ENCODE measurements at regions not wholly inside any gene's neighbourhood (a gene's known extent, or its start where the extent isn't known, plus 50 kb on each side); places are given as distances from the start of the nearest gene placed in this dataset.

DNA sequence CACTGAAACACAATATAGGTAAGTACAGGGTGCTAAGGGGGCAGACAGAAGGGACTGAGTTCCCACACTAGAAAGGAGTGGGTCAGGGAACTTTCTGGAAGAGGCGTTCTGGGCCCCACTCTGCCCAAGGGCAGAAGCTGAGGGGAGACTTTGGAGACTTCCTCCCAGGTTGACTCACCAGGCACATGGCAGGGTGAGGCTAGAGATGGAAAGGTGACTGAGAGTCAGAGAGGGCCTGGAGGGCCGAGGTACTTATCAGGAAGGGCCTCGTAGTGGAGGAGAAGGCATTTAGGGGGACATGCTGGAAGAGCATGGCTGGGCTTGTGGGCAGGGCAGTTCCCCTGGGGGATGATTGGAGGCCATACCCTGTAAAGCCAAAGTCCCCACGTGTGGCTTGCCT, 159.9 kb upstream of the JUN start:
- DNase-seq (ENCODE audit: extremely low spot score, unreplicated experiment), result no peak
- no peak overlapping the region for H3K4me3 Mint-ChIP-seq (ENCODE audit: unreplicated experiment)
- TF ChIP-seq, protein P1, sequence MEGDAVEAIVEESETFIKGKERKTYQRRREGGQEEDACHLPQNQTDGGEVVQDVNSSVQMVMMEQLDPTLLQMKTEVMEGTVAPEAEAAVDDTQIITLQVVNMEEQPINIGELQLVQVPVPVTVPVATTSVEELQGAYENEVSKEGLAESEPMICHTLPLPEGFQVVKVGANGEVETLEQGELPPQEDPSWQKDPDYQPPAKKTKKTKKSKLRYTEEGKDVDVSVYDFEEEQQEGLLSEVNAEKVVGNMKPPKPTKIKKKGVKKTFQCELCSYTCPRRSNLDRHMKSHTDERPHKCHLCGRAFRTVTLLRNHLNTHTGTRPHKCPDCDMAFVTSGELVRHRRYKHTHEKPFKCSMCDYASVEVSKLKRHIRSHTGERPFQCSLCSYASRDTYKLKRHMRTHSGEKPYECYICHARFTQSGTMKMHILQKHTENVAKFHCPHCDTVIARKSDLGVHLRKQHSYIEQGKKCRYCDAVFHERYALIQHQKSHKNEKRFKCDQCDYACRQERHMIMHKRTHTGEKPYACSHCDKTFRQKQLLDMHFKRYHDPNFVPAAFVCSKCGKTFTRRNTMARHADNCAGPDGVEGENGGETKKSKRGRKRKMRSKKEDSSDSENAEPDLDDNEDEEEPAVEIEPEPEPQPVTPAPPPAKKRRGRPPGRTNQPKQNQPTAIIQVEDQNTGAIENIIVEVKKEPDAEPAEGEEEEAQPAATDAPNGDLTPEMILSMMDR (IDR thresholded peaks at IDR 0.05), result no peak
- no peak overlapping the region for H3K27ac Mint-ChIP-seq (ENCODE audit: unreplicated experiment)
- H3K9me3 Mint-ChIP-seq (ENCODE audit: unreplicated experiment), result peaks cover 7% of the 10 kb centered on the region
- no peaks in the 10 kb centered on the region for H3K4me1 Mint-ChIP-seq (ENCODE audit: unreplicated experiment)
- H3K27me3 Mint-ChIP-seq (ENCODE audit: unreplicated experiment), result no peaks in the 10 kb centered on the region
- H3K36me3 Mint-ChIP-seq (ENCODE audit: unreplicated experiment), result no peaks in the 10 kb centered on the region

DNA sequence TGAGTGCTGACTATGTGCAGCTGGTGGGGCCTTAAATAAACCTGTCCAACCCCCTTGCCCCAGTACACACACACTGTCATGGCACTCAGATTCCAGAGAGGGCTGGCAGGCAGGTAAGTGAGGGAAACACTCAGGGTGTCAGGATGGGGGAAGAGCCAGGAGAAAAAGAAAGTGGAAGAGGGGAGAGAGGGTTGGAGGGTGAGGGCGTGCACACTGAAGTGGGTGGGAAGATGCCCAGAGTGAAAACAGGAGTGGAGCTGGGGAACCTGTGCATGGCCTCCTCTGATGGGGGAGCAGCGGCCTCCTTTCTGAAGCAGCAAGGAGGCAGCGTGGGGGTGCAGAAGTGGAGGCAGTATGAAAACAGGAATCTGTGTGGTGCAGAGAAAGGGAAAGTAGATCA, 160.6 kb upstream of the JUN start:
- no peak for DNase-seq (ENCODE audit: extremely low spot score, unreplicated experiment)
- H3K4me3 Mint-ChIP-seq (ENCODE audit: unreplicated experiment), result no peak overlapping the region
- no peak overlapping the region for H3K27ac Mint-ChIP-seq (ENCODE audit: unreplicated experiment)
- H3K27me3 Mint-ChIP-seq (ENCODE audit: unreplicated experiment), result no peaks in the 10 kb centered on the region
- no peaks in the 10 kb centered on the region for H3K4me1 Mint-ChIP-seq (ENCODE audit: unreplicated experiment)
- no peaks in the 10 kb centered on the region for H3K36me3 Mint-ChIP-seq (ENCODE audit: unreplicated experiment)
- peaks cover 7% of the 10 kb centered on the region for H3K9me3 Mint-ChIP-seq (ENCODE audit: unreplicated experiment)
- TF ChIP-seq, protein P1 (IDR thresholded peaks at IDR 0.05), result no peak

DNA sequence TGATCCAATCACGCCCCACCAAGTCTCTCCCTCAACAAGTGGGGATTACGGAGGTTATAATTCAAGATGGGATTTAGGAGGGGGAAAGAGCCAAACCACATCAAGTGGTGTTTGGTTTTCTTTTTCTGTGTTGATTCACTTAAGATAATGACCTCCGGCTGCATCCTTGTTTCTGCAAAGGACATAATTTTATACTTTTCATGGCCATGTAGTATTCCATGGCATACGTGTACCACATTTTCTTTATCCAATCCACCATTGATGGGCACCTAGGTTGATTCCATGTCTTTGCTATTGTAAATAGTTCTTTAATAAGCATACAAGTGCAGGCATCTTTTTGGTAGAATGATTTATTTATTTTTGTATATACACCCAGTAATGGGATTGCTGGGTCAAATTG, 162.5 kb upstream of the JUN start:
- H3K27me3 Mint-ChIP-seq (ENCODE audit: unreplicated experiment), result no peaks in the 10 kb centered on the region
- H3K9me3 Mint-ChIP-seq (ENCODE audit: unreplicated experiment), result peaks cover 7% of the 10 kb centered on the region
- no peak for DNase-seq (ENCODE audit: extremely low spot score, unreplicated experiment)
- no peak overlapping the region for H3K4me3 Mint-ChIP-seq (ENCODE audit: unreplicated experiment)
- H3K4me1 Mint-ChIP-seq (ENCODE audit: unreplicated experiment), result no peaks in the 10 kb centered on the region
- no peak overlapping the region for H3K27ac Mint-ChIP-seq (ENCODE audit: unreplicated experiment)
- H3K36me3 Mint-ChIP-seq (ENCODE audit: unreplicated experiment), result no peaks in the 10 kb centered on the region
- TF ChIP-seq, protein P1 (IDR thresholded peaks at IDR 0.05), result no peak

DNA sequence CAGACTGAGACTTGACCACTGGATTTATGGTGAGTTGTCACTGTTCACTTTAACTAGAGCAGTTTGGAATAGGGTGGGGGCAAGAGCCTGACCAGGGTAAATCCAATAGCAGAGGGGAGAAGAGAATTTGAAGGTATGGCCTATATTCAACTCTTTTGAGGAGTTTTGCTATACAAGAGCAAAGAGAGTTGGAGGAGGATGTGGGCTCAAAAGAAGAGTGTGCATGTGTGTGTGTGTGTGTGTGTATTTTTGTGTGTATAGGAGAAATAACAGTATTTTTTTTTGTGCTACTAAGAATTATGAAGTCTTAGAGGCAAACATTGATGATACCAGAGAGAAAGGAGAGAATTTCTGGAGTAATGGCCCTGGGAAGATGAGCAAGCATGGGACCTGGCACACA, 164.8 kb upstream of the JUN start:
- Mint-ChIP-seq H3K27ac (ENCODE audit: unreplicated experiment) (no peak overlapping the region), H3K27me3 (ENCODE audit: unreplicated experiment) (no peaks in the 10 kb centered on the region), H3K9me3 (ENCODE audit: unreplicated experiment) (peaks cover 7% of the 10 kb centered on the region), H3K4me3 (ENCODE audit: unreplicated experiment) (no peak overlapping the region), H3K4me1 (ENCODE audit: unreplicated experiment) (no peaks in the 10 kb centered on the region), H3K36me3 (ENCODE audit: unreplicated experiment) (no peaks in the 10 kb centered on the region)
- TF ChIP-seq, protein P1 (IDR thresholded peaks at IDR 0.05), result no peak
- DNase-seq (ENCODE audit: extremely low spot score, unreplicated experiment), result no peak

DNA sequence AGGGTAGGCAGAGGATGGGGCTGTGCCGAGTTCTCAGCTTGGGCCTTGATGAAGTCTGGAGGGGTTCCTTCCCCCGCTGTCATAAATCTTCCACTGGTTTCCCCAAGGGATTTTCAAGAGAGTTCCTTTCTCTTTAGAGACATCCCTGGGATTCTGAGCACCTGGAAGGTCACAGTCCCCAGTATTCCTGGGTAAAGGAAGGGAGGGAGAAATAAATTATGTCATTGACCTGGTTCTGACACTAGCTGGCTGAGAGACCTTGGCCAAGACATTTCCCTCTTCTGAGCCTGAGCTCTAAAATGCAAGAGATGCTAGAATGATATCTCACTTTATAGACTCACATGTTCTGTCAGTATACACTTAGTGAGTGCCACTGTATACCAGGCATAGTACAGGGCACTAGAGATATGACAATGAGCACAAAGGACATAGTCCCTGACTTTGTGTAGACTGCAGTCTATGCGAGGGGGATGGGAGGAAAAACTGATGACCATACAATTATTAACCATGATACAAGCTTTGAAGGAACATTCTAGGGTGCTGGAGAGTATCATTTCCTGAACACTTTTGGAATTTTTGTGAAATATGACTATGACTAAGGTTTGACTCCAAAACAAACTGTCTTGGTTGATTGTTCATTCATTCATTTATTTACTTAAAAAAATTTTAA, 165.8 kb upstream of the JUN start:
- peaks cover 3% of the 10 kb centered on the region for H3K27me3 Mint-ChIP-seq (ENCODE audit: unreplicated experiment)
- no peak overlapping the region for H3K27ac Mint-ChIP-seq (ENCODE audit: unreplicated experiment)
- no peak overlapping the region for H3K4me3 Mint-ChIP-seq (ENCODE audit: unreplicated experiment)
- TF ChIP-seq, protein P1 (IDR thresholded peaks at IDR 0.05), result no peak
- peaks cover 7% of the 10 kb centered on the region for H3K9me3 Mint-ChIP-seq (ENCODE audit: unreplicated experiment)
- no peaks in the 10 kb centered on the region for H3K4me1 Mint-ChIP-seq (ENCODE audit: unreplicated experiment)
- DNase-seq (ENCODE audit: extremely low spot score, unreplicated experiment), result no peak
- no peaks in the 10 kb centered on the region for H3K36me3 Mint-ChIP-seq (ENCODE audit: unreplicated experiment)

Measured in osteocyte (in vitro differentiated cells).